ENCODE measurements at regions not wholly inside any gene's neighbourhood (a gene's known extent, or its start where the extent isn't known, plus 50 kb on each side); places are given as distances from the start of the nearest gene placed in this dataset.

DNA sequence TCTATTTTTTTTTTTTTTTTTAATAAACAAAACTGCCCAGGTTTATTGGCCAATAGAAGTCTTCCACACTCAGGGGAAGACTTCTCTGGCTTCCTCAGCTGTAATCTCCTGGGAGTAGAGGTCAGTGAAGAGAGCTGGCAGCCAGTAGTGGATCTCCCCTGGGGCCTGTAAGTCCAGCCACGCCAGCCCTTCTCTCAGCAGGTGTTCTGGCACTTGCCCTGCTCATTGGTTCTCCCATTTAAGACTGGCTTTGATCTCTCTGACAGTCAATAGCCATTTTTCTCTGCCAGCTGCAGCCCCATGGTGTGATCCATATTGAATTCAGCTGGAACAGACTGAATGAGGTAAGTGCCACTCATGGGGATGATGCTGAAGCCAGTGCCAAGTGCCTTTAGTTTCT is 170.6 kb upstream of the SPHKAP start:
- no peak for DNase-seq (ENCODE audit: low read depth)
- no peak overlapping the region for H3K4me3 ChIP-seq (ENCODE audit: control insufficient read depth, low read depth, low read length)
- TF ChIP-seq, protein P1, sequence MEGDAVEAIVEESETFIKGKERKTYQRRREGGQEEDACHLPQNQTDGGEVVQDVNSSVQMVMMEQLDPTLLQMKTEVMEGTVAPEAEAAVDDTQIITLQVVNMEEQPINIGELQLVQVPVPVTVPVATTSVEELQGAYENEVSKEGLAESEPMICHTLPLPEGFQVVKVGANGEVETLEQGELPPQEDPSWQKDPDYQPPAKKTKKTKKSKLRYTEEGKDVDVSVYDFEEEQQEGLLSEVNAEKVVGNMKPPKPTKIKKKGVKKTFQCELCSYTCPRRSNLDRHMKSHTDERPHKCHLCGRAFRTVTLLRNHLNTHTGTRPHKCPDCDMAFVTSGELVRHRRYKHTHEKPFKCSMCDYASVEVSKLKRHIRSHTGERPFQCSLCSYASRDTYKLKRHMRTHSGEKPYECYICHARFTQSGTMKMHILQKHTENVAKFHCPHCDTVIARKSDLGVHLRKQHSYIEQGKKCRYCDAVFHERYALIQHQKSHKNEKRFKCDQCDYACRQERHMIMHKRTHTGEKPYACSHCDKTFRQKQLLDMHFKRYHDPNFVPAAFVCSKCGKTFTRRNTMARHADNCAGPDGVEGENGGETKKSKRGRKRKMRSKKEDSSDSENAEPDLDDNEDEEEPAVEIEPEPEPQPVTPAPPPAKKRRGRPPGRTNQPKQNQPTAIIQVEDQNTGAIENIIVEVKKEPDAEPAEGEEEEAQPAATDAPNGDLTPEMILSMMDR (IDR thresholded peaks at IDR 0.05; ENCODE audit: control insufficient read depth, insufficient read depth, low read depth, low read length, missing control alignments), result no peak

DNA sequence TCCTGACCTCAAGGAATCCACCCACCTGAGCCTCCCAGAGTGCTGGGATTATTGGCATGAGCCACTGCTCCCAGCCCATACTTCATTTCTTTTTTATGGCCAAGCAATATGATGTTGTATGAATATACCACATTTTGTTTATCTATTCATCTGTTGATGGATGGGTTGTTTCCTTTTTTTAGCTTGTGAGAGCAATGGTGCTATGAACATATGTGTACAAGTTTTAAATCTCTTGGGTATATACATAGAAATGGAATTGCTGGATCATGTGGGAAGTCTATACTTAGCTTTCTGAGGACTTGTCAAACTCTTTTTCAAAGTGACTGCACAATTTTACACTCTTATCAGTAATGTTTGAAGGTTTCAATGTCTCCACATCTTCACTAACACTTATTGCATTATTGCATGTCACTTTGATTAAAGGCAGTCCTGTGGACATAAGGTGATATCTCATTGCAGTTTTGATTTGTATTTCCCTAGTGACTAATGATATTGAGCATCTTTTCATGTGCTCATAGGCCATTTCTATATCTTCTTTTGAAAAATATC is 167.1 kb upstream of the SPHKAP start:
- TF ChIP-seq, protein P1 (IDR thresholded peaks at IDR 0.05; ENCODE audit: control insufficient read depth, insufficient read depth, low read depth, low read length, missing control alignments), result no peak
- no peak for DNase-seq (ENCODE audit: low read depth)
- no peak overlapping the region for H3K4me3 ChIP-seq (ENCODE audit: control insufficient read depth, low read depth, low read length)

DNA sequence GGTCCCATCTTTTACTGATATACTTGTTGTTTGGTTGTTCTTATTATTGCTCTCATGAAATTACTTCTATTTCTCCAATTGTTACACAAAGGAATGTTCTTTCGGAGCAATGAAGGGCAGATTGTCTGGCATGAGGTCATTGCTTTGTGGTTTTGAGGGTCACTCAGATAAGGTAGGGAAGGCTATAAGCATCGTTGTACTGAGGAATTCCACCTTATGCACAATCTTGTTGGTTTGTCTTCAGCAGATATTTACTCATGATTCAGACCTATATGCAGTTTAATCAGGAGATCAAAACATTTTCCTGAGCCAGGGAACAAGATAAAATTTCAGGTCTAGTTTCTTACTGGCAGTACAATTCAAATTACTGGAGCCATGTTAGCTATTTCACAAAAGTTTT is 163.0 kb upstream of the SPHKAP start:
- TF ChIP-seq, protein P1 (IDR thresholded peaks at IDR 0.05; ENCODE audit: control insufficient read depth, insufficient read depth, low read depth, low read length, missing control alignments), result no peak
- H3K4me3 ChIP-seq (ENCODE audit: control insufficient read depth, low read depth, low read length), result no peak overlapping the region
- DNase-seq (ENCODE audit: low read depth), result no peak

DNA sequence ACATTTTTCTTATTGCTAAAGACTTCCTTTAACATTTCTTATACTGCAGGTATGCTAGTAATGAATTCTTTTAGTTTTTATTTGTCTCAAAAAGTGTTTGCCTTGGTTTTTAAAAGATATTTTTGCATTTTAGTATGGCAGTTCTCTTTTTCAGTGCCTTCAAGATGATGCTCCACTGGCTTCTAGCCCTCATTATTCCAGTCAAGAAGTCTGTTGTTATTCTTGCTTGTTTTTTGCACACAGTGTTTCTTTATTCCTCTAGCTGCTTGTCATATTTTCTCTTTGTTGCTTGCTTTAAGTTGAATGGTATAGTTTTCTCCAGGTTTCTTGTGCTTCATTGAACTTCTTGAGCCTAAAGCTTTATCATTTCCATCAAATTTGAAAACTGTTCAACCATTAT is 158.0 kb upstream of the SPHKAP start:
- H3K4me3 ChIP-seq (ENCODE audit: control insufficient read depth, low read depth, low read length), result no peak overlapping the region
- TF ChIP-seq, protein P1 (IDR thresholded peaks at IDR 0.05; ENCODE audit: control insufficient read depth, insufficient read depth, low read depth, low read length, missing control alignments), result no peak
- DNase-seq (ENCODE audit: low read depth), result no peak

DNA sequence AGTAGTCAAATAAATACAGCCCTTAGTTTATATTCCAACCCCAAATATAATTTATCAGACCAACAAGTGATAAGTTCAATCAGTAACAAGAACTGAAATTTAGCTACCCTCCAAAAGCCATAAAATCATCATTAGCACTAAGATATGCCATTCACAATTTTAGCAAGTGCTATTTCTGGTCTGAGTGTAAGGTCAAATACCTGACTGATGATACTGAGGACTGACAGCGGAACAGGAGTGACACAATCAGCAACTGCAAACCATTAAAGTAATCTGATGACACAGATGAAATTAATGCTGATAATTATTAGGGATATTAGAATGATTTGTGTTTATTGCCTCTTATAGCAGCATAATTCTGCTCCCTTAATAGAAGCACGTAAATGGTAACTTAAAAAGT is 152.7 kb upstream of the SPHKAP start:
- TF ChIP-seq, protein P1 (IDR thresholded peaks at IDR 0.05; ENCODE audit: control insufficient read depth, insufficient read depth, low read depth, low read length, missing control alignments), result no peak
- no peak for DNase-seq (ENCODE audit: low read depth)
- no peak overlapping the region for H3K4me3 ChIP-seq (ENCODE audit: control insufficient read depth, low read depth, low read length)

DNA sequence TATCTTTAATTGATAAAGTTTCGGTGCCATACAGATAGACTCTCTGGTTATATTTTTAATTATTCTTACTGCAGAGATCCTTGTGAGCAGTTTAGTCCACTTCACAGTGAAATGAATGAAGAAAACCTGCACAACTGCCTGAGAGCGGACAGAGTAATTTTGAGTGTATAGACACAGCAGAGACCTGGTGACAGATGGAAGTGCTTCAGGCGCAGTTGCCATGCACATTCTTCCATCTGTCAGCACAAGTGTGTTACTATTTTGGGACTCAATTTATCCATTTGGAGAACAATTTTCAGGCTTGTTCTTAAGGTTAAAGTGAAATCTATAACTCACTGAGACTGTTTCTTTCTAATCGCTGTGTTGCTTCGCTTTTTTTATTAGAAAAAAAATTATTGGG is 147.8 kb upstream of the SPHKAP start:
- TF ChIP-seq, protein P1 (IDR thresholded peaks at IDR 0.05; ENCODE audit: control insufficient read depth, insufficient read depth, low read depth, low read length, missing control alignments), result no peak
- no peak overlapping the region for H3K4me3 ChIP-seq (ENCODE audit: control insufficient read depth, low read depth, low read length)
- no peak for DNase-seq (ENCODE audit: low read depth)

DNA sequence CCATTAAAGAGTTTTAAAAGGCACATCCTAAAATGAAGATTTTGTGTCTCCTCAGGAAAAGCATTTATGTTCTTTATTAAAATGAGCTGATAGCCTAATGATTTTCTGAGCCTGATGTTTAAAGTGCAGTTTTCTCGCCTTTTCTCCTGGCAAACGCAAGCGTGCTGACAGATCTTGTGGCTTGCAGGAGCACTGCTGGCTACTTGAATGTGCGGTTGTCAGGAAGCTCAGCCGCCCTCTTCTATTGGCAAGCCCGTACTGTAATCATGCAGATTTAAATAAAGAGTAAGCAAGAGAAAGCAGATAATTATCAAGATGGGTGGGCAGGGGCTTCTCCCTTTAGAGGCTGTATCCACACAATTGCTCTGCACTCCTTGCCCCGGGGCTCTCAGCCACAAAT is 139.5 kb upstream of the SPHKAP start:
- H3K4me3 ChIP-seq (ENCODE audit: control insufficient read depth, low read depth, low read length), result no peak overlapping the region
- TF ChIP-seq, protein P1 (IDR thresholded peaks at IDR 0.05; ENCODE audit: control insufficient read depth, insufficient read depth, low read depth, low read length, missing control alignments), result no peak
- no peak for DNase-seq (ENCODE audit: low read depth)

All from AG09309 (cell line).